ENCODE measurements at regions not wholly inside any gene's neighbourhood (a gene's known extent, or its start where the extent isn't known, plus 50 kb on each side); places are given as distances from the start of the nearest gene placed in this dataset.

- peaks cover 5% of the 10 kb centered on the region for H3K36me3 Mint-ChIP-seq
- Histone ChIP-seq H3K4me3 (ENCODE audit: low read length) (no peak overlapping the region), H3K9me3 (ENCODE audit: control insufficient read depth, insufficient read depth, low read length) (no peaks in the 10 kb centered on the region), H3K4me1 (ENCODE audit: control insufficient read depth, insufficient read depth, low read length) (no peaks in the 10 kb centered on the region), H3K27ac (ENCODE audit: low read length) (no peak overlapping the region), H3K36me3 (ENCODE audit: control insufficient read depth, insufficient read depth, low read length) (no peaks in the 10 kb centered on the region), H3K27me3 (ENCODE audit: control insufficient read depth, insufficient read depth, low read length) (no peaks in the 10 kb centered on the region)
- no peaks in the 10 kb centered on the region for H3K27me3 Mint-ChIP-seq (ENCODE audit: low read depth in 2 of 2)
- ATAC-seq (no peak), DNase-seq (no peak)
- intact Hi-C loops (cut with micrococcal nuclease), result no loop called here
- no peaks in the 10 kb centered on the region for H3K4me1 Mint-ChIP-seq
- no peak for TF ChIP-seq CTCF (IDR thresholded peaks at IDR 0.05)
- WGBS (ENCODE audit: insufficient coverage), result 90% methylated on average over 2 of the region's 2 CpGs
- no peak overlapping the region for H3K27ac Mint-ChIP-seq
- H3K9me3 Mint-ChIP-seq, result peaks cover 8 to 13% of the 10 kb centered on the region in 2 donors
- no peak overlapping the region for H3K4me3 Mint-ChIP-seq
Measured at GRCh38 chr2:149670086-149670485, 82.5 kb upstream of the MMADHC start.

DNA sequence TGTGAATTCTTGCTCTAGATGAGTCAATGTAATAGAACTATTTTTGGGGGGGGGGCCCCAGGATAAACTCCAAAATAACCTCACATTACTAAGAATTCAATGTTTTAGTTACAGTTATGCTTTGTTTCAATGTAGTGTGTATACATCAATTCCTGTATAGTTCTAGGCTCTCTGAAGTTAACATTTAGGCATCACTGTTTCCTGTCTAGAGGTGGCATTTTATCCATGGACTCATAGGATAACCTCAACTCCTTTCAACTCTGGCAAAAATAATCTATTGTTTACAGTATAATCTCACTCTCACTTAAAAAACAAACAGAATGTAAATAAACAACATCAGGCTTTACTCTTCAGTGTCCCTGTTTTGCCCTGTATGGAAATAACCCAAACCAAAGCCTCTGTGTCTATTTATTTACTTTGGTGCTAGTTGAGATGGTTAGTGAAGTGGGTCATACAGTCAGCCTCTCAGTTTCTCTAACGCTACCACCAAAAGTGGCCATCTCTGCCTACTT lies 79.3 kb upstream of the MMADHC start:
- Histone ChIP-seq H3K4me3 (ENCODE audit: low read length) (no peak overlapping the region), H3K27ac (ENCODE audit: low read length) (no peak overlapping the region), H3K27me3 (ENCODE audit: control insufficient read depth, insufficient read depth, low read length) (no peaks in the 10 kb centered on the region), H3K9me3 (ENCODE audit: control insufficient read depth, insufficient read depth, low read length) (no peaks in the 10 kb centered on the region), H3K4me1 (ENCODE audit: control insufficient read depth, insufficient read depth, low read length) (no peaks in the 10 kb centered on the region), H3K36me3 (ENCODE audit: control insufficient read depth, insufficient read depth, low read length) (no peaks in the 10 kb centered on the region)
- no peak for TF ChIP-seq CTCF (IDR thresholded peaks at IDR 0.05)
- no peak overlapping the region for H3K4me3 Mint-ChIP-seq
- ATAC-seq, result no peak
- H3K27me3 Mint-ChIP-seq (ENCODE audit: low read depth in 2 of 2), result no peaks in the 10 kb centered on the region
- DNase-seq, result no peak
- H3K9me3 Mint-ChIP-seq, result peaks cover 8 to 13% of the 10 kb centered on the region in 2 donors
- H3K4me1 Mint-ChIP-seq, result no peaks in the 10 kb centered on the region
- WGBS (ENCODE audit: insufficient coverage), result no CpG with 5 or more reads among the region's 1 CpG
- H3K27ac Mint-ChIP-seq, result no peak overlapping the region
- peaks cover 5% of the 10 kb centered on the region for H3K36me3 Mint-ChIP-seq
- intact Hi-C loops (cut with micrococcal nuclease), result no loop called here

DNA sequence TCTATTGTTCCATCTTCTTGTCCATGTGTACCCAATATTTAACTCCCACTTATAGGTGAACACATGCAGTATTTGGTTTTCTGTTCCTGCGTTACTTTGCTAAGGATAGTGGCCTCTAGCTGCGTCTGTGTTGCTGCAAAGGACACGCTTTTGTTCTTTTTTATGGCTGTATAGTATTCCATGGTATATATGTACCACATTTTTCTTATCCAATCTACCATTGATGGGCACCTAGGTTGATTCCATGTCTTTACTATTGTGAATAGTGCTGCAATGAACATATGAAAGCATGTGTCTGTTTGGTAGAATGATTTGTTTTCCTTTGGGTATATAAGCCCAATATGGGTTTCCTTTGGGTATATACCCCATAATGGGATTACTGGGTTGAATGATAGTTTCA lies 77.3 kb upstream of the MMADHC start:
- TF ChIP-seq CTCF (IDR thresholded peaks at IDR 0.05), result no peak
- intact Hi-C loops (cut with micrococcal nuclease), result no loop called here
- 100% methylated on average over 3 of the region's 3 CpGs for WGBS (ENCODE audit: insufficient coverage)
- Histone ChIP-seq H3K9me3 (ENCODE audit: control insufficient read depth, insufficient read depth, low read length) (no peaks in the 10 kb centered on the region), H3K27me3 (ENCODE audit: control insufficient read depth, insufficient read depth, low read length) (no peaks in the 10 kb centered on the region), H3K4me3 (ENCODE audit: low read length) (no peak overlapping the region), H3K36me3 (ENCODE audit: control insufficient read depth, insufficient read depth, low read length) (no peaks in the 10 kb centered on the region), H3K27ac (ENCODE audit: low read length) (no peak overlapping the region), H3K4me1 (ENCODE audit: control insufficient read depth, insufficient read depth, low read length) (no peaks in the 10 kb centered on the region)
- peaks cover 9 to 11% of the 10 kb centered on the region in 2 donors for H3K9me3 Mint-ChIP-seq
- H3K4me1 Mint-ChIP-seq, result no peaks in the 10 kb centered on the region
- H3K4me3 Mint-ChIP-seq, result no peak overlapping the region
- H3K27me3 Mint-ChIP-seq (ENCODE audit: low read depth in 2 of 2), result no peaks in the 10 kb centered on the region
- no peak for DNase-seq
- H3K36me3 Mint-ChIP-seq, result peaks cover 5% of the 10 kb centered on the region
- H3K27ac Mint-ChIP-seq, result no peak overlapping the region
- no peak for ATAC-seq

DNA sequence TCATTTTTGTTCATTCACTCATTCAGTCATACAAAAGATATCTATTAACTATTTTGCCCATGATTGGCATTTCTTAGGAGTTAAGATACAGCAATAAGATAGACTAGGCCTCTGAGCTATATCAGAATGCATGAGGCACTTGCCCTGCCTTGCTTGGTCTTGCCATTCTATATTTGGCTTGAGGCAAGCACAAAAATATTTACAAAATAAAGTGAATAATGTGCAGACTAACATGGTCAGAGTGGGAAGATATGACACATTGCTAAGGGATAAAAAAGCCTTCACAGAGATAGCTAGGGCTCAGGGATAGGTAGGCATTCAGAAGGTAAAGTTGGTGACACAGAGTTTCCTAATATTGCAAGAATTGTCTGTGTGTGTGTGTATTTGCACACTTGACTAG lies 75.0 kb upstream of the MMADHC start:
- peaks cover 5% of the 10 kb centered on the region for H3K36me3 Mint-ChIP-seq
- DNase-seq (no peak), ATAC-seq (no peak)
- no peak overlapping the region for H3K4me3 ChIP-seq (ENCODE audit: low read length)
- H3K27me3 Mint-ChIP-seq (ENCODE audit: low read depth in 2 of 2), result no peaks in the 10 kb centered on the region
- H3K27ac ChIP-seq (ENCODE audit: low read length), result no peak overlapping the region
- no peak overlapping the region for H3K27ac Mint-ChIP-seq
- H3K27me3 ChIP-seq (ENCODE audit: control insufficient read depth, insufficient read depth, low read length), result no peaks in the 10 kb centered on the region
- no peaks in the 10 kb centered on the region for H3K36me3 ChIP-seq (ENCODE audit: control insufficient read depth, insufficient read depth, low read length)
- no peaks in the 10 kb centered on the region for H3K9me3 ChIP-seq (ENCODE audit: control insufficient read depth, insufficient read depth, low read length)
- H3K4me1 Mint-ChIP-seq, result no peaks in the 10 kb centered on the region
- H3K4me3 Mint-ChIP-seq, result no peak overlapping the region
- no peaks in the 10 kb centered on the region for H3K4me1 ChIP-seq (ENCODE audit: control insufficient read depth, insufficient read depth, low read length)
- TF ChIP-seq CTCF (IDR thresholded peaks at IDR 0.05), result no peak
- peaks cover 8 to 9% of the 10 kb centered on the region in 2 donors for H3K9me3 Mint-ChIP-seq
- intact Hi-C loops (cut with micrococcal nuclease), result no loop called here
